SK-N-MC (cell line): ENCODE measurements at regions not wholly inside any gene's neighbourhood (a gene's known extent, or its start where the extent isn't known, plus 50 kb on each side); places are given as distances from the start of the nearest gene placed in this dataset.
A peak's percentile ranks its signal among the peaks of the same experiment; 100 is the strongest.
"Not testable (repeated sequence)": the region's sequence is repeated elsewhere in the genome, so short reads cannot be mapped to it uniquely, and the experiment has no call there.

ENCODE experiments used
- DNase-seq: peaks from one replicate; pipeline ENCODE4 v3.0.0-alpha.2; 2011; ENCODE audit warnings: low read depth, low spot score
- H3K27ac ChIP-seq: fragments of 200-600 bp; sonication (generic); 2 replicates; pipeline ENCODE4 v1.5.1; 2016; ENCODE audit warnings: mixed run types
- H3K36me3 ChIP-seq: fragments of 200-600 bp; sonication (generic); 2 replicates; pipeline ENCODE4 v1.6.1; 2017; ENCODE audit warnings: antibody characterized with exemption, low read length, mixed read lengths; ENCODE audit not compliant: insufficient read depth
- H3K4me3 ChIP-seq: fragments of 200-600 bp; sonication (generic); 2 replicates; pipeline ENCODE4 v1.5.1; 2016
- H3K9ac ChIP-seq: fragments of 200-600 bp; sonication (generic); 2 replicates; pipeline ENCODE4 v1.8.0; 2017; ENCODE audit warnings: mixed run types, mixed read lengths; ENCODE audit not compliant: insufficient read length
- H3K9me3 ChIP-seq: fragments of 200-600 bp; sonication (generic); 2 replicates; pipeline ENCODE4 v1.6.1; 2017; ENCODE audit warnings: low read depth, mild to moderate bottlenecking, antibody characterized with exemption, low read length, moderate library complexity, mixed read lengths
- EZH2 ChIP-seq: fragments of 200-600 bp; sonication (generic); IDR thresholded peaks from one replicate; pipeline ENCODE4 v1.6.1; 2017; ENCODE audit warnings: antibody characterized with exemption
- FOXP2 ChIP-seq: optimal IDR thresholded peaks from 2 replicates; pipeline ENCODE3; 2011; ENCODE audit warnings: mild to moderate bottlenecking, moderate library complexity; ENCODE audit not compliant: insufficient read depth; ENCODE audit errors: extremely low read length, control extremely low read depth
- POLR2AphosphoS5 ChIP-seq: IDR thresholded peaks from 2 replicates; pipeline ENCODE4 v1.6.1; 2012; ENCODE audit warnings: mild to moderate bottlenecking, low read depth, low read length, borderline replicate concordance

DNA sequence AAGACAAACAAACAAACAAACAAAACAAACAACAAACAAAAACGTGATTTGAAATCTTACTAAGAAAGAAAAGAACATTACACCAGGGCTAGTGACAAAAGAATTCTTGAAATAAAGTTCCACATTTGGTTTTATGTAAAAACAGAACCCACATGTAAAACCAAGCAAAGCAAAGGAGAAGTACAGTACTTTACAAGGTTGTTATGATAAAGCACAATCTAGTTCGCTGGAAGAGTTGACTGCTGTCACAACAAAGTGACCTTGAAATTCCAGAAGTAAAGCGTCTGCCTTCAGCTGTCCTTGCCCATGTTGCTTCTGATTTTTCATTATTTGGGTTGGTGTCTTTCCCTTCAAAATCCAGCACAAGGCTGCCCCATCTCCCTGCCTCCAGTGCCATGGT is 94.8 kb upstream of the CYRIA start:
- no peak overlapping the region for H3K9ac ChIP-seq
- H3K4me3 ChIP-seq = no peak overlapping the region
- H3K36me3 ChIP-seq = no peaks in the 10 kb centered on the region
- no peaks in the 10 kb centered on the region for H3K9me3 ChIP-seq
- no peak for DNase-seq
- no peak overlapping the region for H3K27ac ChIP-seq
- no peak for TF ChIP-seq FOXP2
- TF ChIP-seq EZH2 = no peak
- TF ChIP-seq POLR2AphosphoS5 = no peak

DNA sequence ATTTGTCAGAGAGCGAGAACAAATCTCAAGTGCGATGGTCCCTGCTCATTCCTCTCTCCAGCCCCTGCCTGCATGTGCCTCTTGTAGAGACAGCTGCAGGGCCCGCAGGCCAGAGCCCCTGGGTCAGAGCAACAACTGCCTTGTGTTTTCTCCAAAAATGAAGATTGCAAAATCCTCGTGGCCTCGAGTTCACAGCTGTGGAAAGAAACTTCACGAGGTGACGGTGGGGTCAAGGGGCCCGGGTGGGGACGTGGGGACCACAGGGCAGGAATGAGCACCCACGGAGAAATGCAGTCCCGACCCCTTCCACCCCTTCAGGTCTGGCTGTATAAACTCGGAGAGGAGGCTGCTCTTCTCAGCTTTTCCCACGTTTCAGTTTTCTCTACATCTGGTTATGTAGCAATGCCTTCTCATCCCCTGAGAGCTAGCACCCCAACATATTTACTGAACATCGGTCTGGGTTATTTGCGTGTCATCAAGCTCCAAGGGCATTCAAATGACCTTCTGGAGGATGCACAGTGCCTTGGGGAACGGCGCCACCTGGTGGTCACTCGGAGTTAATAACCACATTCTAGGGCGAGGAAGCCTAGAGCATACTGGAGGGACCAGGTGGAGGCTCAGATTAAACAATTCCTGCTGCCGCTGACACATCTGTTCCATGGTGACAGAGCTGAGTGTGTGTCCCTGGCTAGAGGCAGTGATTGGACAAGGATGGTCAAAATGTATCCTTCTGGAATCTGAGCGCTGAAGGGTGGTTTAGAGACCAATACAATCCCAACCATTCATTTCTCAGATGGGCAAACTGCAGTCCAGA is 91.4 kb upstream of the CYRIA start:
- Histone ChIP-seq H3K27ac (no peak overlapping the region), H3K4me3 (no peak overlapping the region), H3K36me3 (no peaks in the 10 kb centered on the region), H3K9ac (no peak overlapping the region), H3K9me3 (no peaks in the 10 kb centered on the region)
- peak; percentile 47 for DNase-seq
- TF ChIP-seq POLR2AphosphoS5 (no peak), EZH2 (no peak), FOXP2 (no peak)

DNA sequence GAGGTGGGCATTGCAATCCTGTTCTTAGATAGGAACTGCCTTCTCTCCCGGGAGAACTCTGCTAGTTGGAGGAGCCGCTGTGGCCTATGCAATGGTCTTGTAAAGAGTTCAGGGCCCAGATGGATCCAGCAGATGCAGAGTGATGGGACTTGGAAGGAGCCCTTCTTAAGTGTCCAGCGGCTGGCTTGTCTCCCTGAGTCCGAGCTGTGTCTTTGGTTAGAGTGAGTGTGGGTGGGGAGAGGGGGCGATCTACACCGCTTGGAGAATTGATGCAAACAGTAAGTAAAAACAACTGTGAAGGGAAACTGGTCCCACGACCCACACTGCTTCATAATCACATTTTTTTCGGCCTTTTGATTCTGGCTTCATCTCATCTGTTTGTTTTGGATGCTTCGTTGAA is 89.8 kb upstream of the CYRIA start:
- Histone ChIP-seq H3K4me3 (no peak overlapping the region), H3K9ac (no peak overlapping the region), H3K36me3 (no peaks in the 10 kb centered on the region), H3K27ac (no peak overlapping the region), H3K9me3 (no peaks in the 10 kb centered on the region)
- DNase-seq = no peak
- TF ChIP-seq FOXP2 = no peak
- no peak for TF ChIP-seq EZH2
- TF ChIP-seq POLR2AphosphoS5 = no peak

DNA sequence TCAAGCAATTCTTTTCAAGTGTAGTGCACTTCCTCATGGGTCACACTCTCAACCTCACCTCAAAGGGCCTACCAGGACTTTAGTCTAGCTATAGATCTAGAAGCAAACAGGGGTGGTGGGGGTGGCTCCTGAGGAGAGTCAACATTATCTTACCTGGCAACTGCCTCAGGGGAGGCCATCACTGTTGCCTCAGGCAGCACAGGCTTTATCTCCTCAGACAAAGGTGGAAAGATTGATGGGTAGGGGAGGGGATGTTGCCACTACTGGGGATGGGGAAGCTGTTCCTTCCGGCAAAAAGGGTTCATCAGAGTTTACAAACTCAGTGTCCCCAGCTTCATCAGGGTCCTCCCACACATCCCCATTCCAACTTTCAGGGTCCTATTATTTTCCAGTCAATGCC is 87.4 kb upstream of the CYRIA start:
- H3K9me3 ChIP-seq, DNase-seq, H3K27ac ChIP-seq, H3K36me3 ChIP-seq, H3K9ac ChIP-seq, H3K4me3 ChIP-seq: not testable (repeated sequence)

DNA sequence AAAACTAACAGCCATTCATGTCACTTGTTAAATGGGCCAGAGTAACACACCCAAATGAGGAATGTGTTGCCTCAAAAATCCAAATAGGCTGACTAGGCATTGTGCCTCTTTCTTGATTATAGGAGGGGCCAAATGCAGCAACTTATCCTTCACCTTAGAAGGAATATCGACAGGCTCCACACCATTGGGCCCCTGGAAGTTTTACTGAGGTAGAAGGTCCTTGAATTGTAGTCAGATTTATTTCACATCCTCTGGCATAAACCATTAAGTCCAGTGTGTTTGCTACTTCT is 85.2 kb upstream of the CYRIA start:
- H3K4me3 ChIP-seq, H3K27ac ChIP-seq, H3K9me3 ChIP-seq, DNase-seq, H3K9ac ChIP-seq, H3K36me3 ChIP-seq: not testable (repeated sequence)

DNA sequence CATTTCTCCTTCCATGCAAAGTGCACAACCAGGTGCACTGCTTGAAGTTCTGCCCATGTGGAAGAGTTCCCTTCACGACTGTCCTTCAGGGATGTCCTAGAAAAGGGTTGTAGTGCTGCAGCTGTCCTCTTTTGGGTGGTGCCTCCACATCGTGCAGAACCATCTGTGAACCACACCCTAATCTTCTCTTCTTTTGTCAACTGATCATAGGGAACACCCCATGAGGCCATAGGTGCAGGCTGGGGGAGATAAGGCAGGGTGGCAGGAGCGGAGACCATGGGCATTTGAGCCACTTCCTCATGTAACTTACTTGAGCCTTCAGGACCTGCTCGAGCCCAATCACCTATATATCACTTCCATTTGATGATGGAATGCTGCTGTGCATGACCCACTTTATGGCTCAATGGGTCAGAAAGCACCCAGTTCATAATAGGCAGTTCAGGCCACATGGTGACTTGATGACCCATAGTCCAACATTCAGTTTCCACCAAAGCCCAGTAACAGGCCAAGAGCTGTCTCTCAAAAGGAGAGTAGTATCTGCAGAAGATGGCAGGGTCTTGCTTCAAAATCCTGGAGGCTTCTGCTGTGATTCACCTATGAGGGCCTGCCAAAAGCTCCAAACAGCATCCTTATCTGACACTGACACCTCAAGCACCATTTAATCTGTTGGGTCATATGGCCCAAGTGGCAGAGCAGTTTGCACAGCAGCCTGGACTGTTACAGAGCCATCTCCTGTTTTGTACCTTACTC is 84.7 kb upstream of the CYRIA start:
- Histone ChIP-seq H3K27ac (no peak overlapping the region), H3K9ac (no peak overlapping the region), H3K36me3 (no peaks in the 10 kb centered on the region), H3K4me3 (no peak overlapping the region), H3K9me3 (no peaks in the 10 kb centered on the region)
- no peak for DNase-seq
- TF ChIP-seq FOXP2 (no peak), EZH2 (no peak), POLR2AphosphoS5 (no peak)

DNA sequence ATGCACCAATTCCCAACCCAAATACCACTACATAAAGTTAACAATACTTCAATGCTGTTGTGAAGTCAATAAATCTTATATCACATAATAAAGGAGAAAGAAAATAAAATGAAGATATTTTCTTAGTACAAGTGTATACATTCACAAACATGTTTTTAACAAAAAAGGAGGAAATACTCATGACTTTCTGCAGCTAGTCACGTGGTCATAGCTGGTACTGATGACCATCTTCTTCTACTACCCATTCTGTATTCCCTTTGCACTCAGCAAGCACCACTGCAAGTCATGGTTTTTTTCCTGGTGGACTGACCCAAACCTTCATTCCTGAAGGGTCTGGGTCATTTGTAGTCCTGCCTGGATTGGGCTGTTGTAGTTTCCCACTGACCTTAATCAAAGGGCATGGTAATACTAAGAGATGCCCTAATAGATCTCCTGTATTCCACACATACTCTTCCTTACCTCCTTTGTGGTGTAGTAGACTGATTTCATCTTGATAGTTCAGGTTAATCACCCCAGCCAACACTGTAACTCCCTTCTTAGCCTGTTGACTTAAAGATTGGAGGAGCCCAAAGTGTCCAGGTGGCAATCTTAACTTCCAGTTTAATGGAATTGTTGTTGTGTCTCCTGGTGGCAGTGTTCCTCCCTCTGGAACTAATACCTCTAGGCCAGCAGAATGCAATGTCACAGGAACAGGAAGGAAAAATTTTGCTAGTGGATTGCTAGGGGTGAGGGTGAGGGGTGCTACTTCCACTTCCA is 83.1 kb upstream of the CYRIA start:
- DNase-seq, H3K9ac ChIP-seq: not testable (repeated sequence)

DNA sequence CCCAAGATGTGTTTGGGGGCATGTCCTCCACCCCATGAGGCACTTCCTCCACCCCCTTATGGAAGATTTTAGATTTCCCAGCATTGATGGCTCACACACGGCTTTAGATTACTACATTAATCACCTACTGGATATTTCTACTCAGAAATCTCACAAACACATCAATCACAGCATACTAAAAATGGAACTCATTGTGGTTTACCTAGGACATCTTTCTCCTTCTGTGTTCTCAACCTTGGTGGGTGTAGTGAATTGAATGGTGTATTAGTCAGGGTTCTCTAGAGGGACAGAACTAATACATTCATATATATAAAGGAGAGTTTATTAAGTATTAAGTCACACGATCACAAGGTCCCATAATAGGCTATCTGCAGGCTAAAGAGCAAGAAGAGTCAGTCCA is 82.1 kb upstream of the CYRIA start:
- H3K9me3 ChIP-seq = no peaks in the 10 kb centered on the region
- no peak overlapping the region for H3K27ac ChIP-seq
- no peaks in the 10 kb centered on the region for H3K36me3 ChIP-seq
- DNase-seq = no peak
- TF ChIP-seq FOXP2 (no peak), POLR2AphosphoS5 (no peak), EZH2 (no peak)
- H3K9ac ChIP-seq = no peak overlapping the region
- H3K4me3 ChIP-seq = no peak overlapping the region

More for the DNA sequence above, 83.1 kb upstream of the CYRIA start:
- H3K4me3 ChIP-seq, H3K36me3 ChIP-seq, H3K27ac ChIP-seq, H3K9me3 ChIP-seq: not testable (repeated sequence)

DNA sequence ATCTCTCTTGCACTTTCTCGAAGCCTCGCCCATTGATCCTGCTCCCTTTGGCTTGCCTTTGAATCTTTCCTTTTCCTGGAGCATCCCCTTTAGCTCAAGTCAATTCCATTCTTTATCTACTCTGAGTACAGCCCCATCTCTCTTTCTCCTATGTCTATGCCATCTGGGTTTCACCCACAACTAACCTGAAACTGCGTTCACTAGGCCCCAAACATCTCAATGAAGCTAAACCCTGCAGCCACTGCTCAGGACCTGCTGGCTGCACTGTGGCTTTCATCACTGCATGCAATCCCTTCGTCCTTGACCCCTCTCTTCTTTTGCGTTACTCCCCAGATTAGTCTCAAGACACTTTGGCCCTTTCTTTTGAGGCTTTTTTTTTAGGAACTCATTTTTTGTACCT is 81.6 kb upstream of the CYRIA start:
- Histone ChIP-seq H3K36me3 (no peaks in the 10 kb centered on the region), H3K9me3 (no peaks in the 10 kb centered on the region), H3K27ac (no peak overlapping the region), H3K9ac (no peak overlapping the region), H3K4me3 (no peak overlapping the region)
- TF ChIP-seq EZH2 (no peak), FOXP2 (no peak), POLR2AphosphoS5 (no peak)
- no peak for DNase-seq
